ENCODE measurements at regions not wholly inside any gene's neighbourhood (a gene's known extent, or its start where the extent isn't known, plus 50 kb on each side); places are given as distances from the start of the nearest gene placed in this dataset.
"Not testable (repeated sequence)": the region's sequence is repeated elsewhere in the genome, so short reads cannot be mapped to it uniquely, and the experiment has no call there.

GRCh38 chr10:37495415-37495814, 362.0 kb downstream of the ZNF248 start (continued):
- TF ChIP-seq FOXJ3 (CRISPR knock-in tag; IDR thresholded peaks at IDR 0.05; ENCODE audit: borderline replicate concordance) (no peak), AFF4 (CRISPR knock-in tag; IDR thresholded peaks at IDR 0.05; ENCODE audit: borderline replicate concordance) (no peak), ZSCAN18 (CRISPR knock-in tag; IDR thresholded peaks at IDR 0.05) (no peak), ZNF416 (CRISPR knock-in tag; IDR thresholded peaks at IDR 0.05) (no peak), RELA (CRISPR knock-in tag; IDR thresholded peaks at IDR 0.05; ENCODE audit: borderline replicate concordance) (no peak)
- TF ChIP-seq, protein P1, sequence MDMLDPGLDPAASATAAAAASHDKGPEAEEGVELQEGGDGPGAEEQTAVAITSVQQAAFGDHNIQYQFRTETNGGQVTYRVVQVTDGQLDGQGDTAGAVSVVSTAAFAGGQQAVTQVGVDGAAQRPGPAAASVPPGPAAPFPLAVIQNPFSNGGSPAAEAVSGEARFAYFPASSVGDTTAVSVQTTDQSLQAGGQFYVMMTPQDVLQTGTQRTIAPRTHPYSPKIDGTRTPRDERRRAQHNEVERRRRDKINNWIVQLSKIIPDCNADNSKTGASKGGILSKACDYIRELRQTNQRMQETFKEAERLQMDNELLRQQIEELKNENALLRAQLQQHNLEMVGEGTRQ (CRISPR knock-in tag; IDR thresholded peaks at IDR 0.05), result no peak

DNA sequence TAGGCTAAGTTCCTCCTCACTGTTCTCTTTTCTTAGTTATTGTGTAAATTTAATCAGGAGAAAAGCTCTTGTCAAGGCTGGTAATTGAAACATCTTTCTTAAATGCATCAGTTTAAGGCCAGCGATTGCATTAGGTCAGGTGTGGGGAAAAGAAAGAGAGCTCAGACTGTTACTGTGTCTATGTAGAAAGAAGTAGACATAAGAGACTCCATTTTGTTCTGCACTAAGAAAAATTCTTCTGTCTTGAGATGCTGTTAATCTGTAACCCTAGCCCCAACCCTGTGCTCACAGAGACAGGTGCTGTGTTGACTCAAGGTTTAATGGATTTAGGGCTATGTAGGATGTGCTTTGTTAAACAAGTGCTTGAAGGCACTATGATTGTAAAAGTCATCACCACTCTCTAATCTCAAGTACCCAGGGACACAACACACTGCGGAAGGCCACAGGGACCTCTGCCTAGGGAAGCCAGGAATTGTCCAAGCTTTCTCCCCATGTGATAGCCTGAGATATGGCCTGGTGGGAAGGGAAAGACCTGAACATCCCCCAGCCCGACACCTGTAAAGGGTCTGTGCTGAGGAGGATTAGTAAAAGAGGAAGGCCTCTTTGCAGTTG, 364.1 kb downstream of the ZNF248 start:
- H3K4me3 Mint-ChIP-seq; H3K27me3 Mint-ChIP-seq (ENCODE audit: low read depth); DNase-seq (ENCODE audit: low spot score); H3K27ac Mint-ChIP-seq; H3K4me1 Mint-ChIP-seq; CTCF ChIA-PET; ATAC-seq; POLR2A ChIA-PET: not testable (repeated sequence)
- peaks cover 58% of the 10 kb centered on the region for H3K9me3 Mint-ChIP-seq
- H3K36me3 Mint-ChIP-seq, result peaks cover 52% of the 10 kb centered on the region

- no peak for DNase-seq (ENCODE audit: low spot score)
- Mint-ChIP-seq H3K9me3 (peaks cover 41% of the 10 kb centered on the region), H3K36me3 (peaks cover 40% of the 10 kb centered on the region), H3K4me1 (no peaks in the 10 kb centered on the region), H3K4me3 (no peak overlapping the region), H3K27ac (no peak overlapping the region), H3K27me3 (ENCODE audit: low read depth) (no peaks in the 10 kb centered on the region)
- ChIA-PET CTCF (no interaction called here), POLR2A (no interaction called here)
- ATAC-seq, result no peak
- TF ChIP-seq, protein P2, sequence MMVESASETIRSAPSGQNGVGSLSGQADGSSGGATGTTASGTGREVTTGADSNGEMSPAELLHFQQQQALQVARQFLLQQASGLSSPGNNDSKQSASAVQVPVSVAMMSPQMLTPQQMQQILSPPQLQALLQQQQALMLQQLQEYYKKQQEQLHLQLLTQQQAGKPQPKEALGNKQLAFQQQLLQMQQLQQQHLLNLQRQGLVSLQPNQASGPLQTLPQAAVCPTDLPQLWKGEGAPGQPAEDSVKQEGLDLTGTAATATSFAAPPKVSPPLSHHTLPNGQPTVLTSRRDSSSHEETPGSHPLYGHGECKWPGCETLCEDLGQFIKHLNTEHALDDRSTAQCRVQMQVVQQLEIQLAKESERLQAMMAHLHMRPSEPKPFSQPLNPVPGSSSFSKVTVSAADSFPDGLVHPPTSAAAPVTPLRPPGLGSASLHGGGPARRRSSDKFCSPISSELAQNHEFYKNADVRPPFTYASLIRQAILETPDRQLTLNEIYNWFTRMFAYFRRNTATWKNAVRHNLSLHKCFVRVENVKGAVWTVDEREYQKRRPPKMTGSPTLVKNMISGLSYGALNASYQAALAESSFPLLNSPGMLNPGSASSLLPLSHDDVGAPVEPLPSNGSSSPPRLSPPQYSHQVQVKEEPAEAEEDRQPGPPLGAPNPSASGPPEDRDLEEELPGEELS (CRISPR knock-in tag; IDR thresholded peaks at IDR 0.05), result no peak
- TF ChIP-seq ZNF423 (CRISPR knock-in tag; IDR thresholded peaks at IDR 0.05) (no peak), ZNF416 (CRISPR knock-in tag; IDR thresholded peaks at IDR 0.05) (no peak), RORB (CRISPR knock-in tag; IDR thresholded peaks at IDR 0.05) (no peak), KAT7 (CRISPR knock-in tag; IDR thresholded peaks at IDR 0.05; ENCODE audit: borderline replicate concordance) (no peak), ATF3 (CRISPR knock-in tag; conservative IDR thresholded peaks at IDR 0.05) (no peak), ZNF121 (CRISPR knock-in tag; IDR thresholded peaks at IDR 0.05) (no peak), ZNF263 (CRISPR knock-in tag; IDR thresholded peaks at IDR 0.05; ENCODE audit: low read depth) (no peak), USF1 (CRISPR knock-in tag; IDR thresholded peaks at IDR 0.05) (no peak), CDX4 (CRISPR knock-in tag; IDR thresholded peaks at IDR 0.05; ENCODE audit: borderline replicate concordance) (no peak), ZNF232 (CRISPR knock-in tag; IDR thresholded peaks at IDR 0.05) (no peak)
Measured at GRCh38 chr10:37490266-37490665, 364.9 kb downstream of the ANKRD30A start.
